GM23338 (cell line): ENCODE measurements at regions not wholly inside any gene's neighbourhood (a gene's known extent, or its start where the extent isn't known, plus 50 kb on each side); places are given as distances from the start of the nearest gene placed in this dataset.

Experiments used
- EZH2 ChIP-seq: fragments of 200-600 bp; sonication (generic); IDR thresholded peaks from one replicate; pipeline ENCODE4 v1.8.0; 2017; ENCODE audit warnings: antibody characterized with exemption, mild to moderate bottlenecking, low read depth; ENCODE audit not compliant: unreplicated experiment
- EZH2phosphoT487 ChIP-seq: fragments of 200-600 bp; sonication (generic); IDR thresholded peaks from one replicate; pipeline ENCODE4 v1.8.1; 2018; ENCODE audit warnings: antibody characterized with exemption; ENCODE audit not compliant: unreplicated experiment
- JUNB ChIP-seq: IDR thresholded peaks from one replicate; pipeline ENCODE4 v1.6.1; 2016; ENCODE audit warnings: antibody characterized with exemption; ENCODE audit not compliant: unreplicated experiment
- NANOG ChIP-seq: IDR thresholded peaks from 2 replicates; pipeline ENCODE4 v1.6.1; 2016; ENCODE audit warnings: antibody characterized with exemption, borderline replicate concordance
- POLR2AphosphoS5 ChIP-seq: IDR thresholded peaks from 2 replicates; pipeline ENCODE4 v1.6.1; 2016; ENCODE audit warnings: antibody characterized with exemption, low read depth
- ZNF331 ChIP-seq: fragments of 250-450 bp; sonication (Bioruptor Pico); IDR thresholded peaks from 2 replicates; pipeline ENCODE4 v1.5.0; 2020; ENCODE audit warnings: low read depth, mild to moderate bottlenecking, moderate library complexity
- TF ChIP-seq, protein P1 (sequence below), 2 experiments: fragments of 200-600 bp in 1 of 2; sonication (generic) in 1 of 2; conservative IDR thresholded peaks; 2 replicates each; pipeline versions ENCODE4 v1.5.1 to v1.6.1; 2016 to 2017; ENCODE audit warnings: antibody characterized with exemption in 2 of 2, low read depth in 2 of 2, mild to moderate bottlenecking in 2 of 2, moderate library complexity in 1 of 2
- TF ChIP-seq, protein P2 (sequence below): IDR thresholded peaks from one replicate; pipeline ENCODE4 v1.6.1; 2018; ENCODE audit warnings: antibody characterized with exemption; ENCODE audit not compliant: unreplicated experiment

DNA sequence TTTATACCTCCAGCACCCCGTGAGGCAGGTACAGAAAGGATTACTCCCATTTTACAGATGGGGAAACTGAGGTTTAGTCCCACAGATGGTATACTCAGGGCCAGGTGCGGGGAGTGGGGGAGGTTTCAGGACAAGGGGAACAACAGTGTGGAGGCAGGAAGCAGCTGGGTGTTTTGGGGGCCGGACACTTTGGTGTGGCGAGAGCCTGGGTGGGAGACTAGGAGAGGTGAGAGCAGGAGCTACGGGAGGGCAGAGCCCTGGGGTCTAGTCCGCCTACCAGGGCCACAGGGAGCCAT lies 61.7 kb downstream of the DIO3 start:
- TF ChIP-seq, protein P1, sequence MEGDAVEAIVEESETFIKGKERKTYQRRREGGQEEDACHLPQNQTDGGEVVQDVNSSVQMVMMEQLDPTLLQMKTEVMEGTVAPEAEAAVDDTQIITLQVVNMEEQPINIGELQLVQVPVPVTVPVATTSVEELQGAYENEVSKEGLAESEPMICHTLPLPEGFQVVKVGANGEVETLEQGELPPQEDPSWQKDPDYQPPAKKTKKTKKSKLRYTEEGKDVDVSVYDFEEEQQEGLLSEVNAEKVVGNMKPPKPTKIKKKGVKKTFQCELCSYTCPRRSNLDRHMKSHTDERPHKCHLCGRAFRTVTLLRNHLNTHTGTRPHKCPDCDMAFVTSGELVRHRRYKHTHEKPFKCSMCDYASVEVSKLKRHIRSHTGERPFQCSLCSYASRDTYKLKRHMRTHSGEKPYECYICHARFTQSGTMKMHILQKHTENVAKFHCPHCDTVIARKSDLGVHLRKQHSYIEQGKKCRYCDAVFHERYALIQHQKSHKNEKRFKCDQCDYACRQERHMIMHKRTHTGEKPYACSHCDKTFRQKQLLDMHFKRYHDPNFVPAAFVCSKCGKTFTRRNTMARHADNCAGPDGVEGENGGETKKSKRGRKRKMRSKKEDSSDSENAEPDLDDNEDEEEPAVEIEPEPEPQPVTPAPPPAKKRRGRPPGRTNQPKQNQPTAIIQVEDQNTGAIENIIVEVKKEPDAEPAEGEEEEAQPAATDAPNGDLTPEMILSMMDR (conservative IDR thresholded peaks at IDR 0.05; ENCODE audit: low read depth in 2 of 2): no peak
- no peak for TF ChIP-seq NANOG
- no peak for TF ChIP-seq EZH2
- TF ChIP-seq ZNF331 (CRISPR knock-in tag): no peak
- TF ChIP-seq, protein P2, sequence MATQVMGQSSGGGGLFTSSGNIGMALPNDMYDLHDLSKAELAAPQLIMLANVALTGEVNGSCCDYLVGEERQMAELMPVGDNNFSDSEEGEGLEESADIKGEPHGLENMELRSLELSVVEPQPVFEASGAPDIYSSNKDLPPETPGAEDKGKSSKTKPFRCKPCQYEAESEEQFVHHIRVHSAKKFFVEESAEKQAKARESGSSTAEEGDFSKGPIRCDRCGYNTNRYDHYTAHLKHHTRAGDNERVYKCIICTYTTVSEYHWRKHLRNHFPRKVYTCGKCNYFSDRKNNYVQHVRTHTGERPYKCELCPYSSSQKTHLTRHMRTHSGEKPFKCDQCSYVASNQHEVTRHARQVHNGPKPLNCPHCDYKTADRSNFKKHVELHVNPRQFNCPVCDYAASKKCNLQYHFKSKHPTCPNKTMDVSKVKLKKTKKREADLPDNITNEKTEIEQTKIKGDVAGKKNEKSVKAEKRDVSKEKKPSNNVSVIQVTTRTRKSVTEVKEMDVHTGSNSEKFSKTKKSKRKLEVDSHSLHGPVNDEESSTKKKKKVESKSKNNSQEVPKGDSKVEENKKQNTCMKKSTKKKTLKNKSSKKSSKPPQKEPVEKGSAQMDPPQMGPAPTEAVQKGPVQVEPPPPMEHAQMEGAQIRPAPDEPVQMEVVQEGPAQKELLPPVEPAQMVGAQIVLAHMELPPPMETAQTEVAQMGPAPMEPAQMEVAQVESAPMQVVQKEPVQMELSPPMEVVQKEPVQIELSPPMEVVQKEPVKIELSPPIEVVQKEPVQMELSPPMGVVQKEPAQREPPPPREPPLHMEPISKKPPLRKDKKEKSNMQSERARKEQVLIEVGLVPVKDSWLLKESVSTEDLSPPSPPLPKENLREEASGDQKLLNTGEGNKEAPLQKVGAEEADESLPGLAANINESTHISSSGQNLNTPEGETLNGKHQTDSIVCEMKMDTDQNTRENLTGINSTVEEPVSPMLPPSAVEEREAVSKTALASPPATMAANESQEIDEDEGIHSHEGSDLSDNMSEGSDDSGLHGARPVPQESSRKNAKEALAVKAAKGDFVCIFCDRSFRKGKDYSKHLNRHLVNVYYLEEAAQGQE: no peak
- no peak for TF ChIP-seq POLR2AphosphoS5
- no peak for TF ChIP-seq JUNB
- no peak for TF ChIP-seq EZH2phosphoT487
